ENCODE measurements at regions not wholly inside any gene's neighbourhood (a gene's known extent, or its start where the extent isn't known, plus 50 kb on each side); places are given as distances from the start of the nearest gene placed in this dataset.

- DNase-seq (ENCODE audit: low read depth) = no peak
- H3K4me3 ChIP-seq (ENCODE audit: low read depth, low read length) = no peak overlapping the region
- TF ChIP-seq CTCF (IDR thresholded peaks at IDR 0.05; ENCODE audit: insufficient read depth, low read length) = no peak
Measured at GRCh38 chr4:24287096-24287495, 297.3 kb downstream of the DHX15 start.

- no peak overlapping the region for H3K4me3 ChIP-seq (ENCODE audit: low read depth, low read length)
- DNase-seq (ENCODE audit: low read depth) = no peak
- TF ChIP-seq CTCF (IDR thresholded peaks at IDR 0.05; ENCODE audit: insufficient read depth, low read length) = no peak
Measured at GRCh38 chr4:24285759-24286158, 298.6 kb downstream of the DHX15 start.

- no peak for DNase-seq (ENCODE audit: low read depth)
Measured at GRCh38 chr4:24282446-24282845, 301.9 kb downstream of the DHX15 start.

GRCh38 chr4:24279911-24280375 lies 304.4 kb downstream of the DHX15 start:
- no peak overlapping the region for H3K4me3 ChIP-seq (ENCODE audit: low read depth, low read length)
- TF ChIP-seq CTCF (IDR thresholded peaks at IDR 0.05; ENCODE audit: insufficient read depth, low read length) = no peak

More at GRCh38 chr4:24282446-24282845, 301.9 kb downstream of the DHX15 start:
- H3K4me3 ChIP-seq (ENCODE audit: low read depth, low read length) = no peak overlapping the region
- TF ChIP-seq CTCF (IDR thresholded peaks at IDR 0.05; ENCODE audit: insufficient read depth, low read length) = no peak

GRCh38 chr4:24279469-24279868 lies 304.9 kb downstream of the DHX15 start:
- no peak overlapping the region for H3K4me3 ChIP-seq (ENCODE audit: low read depth, low read length)
- no peak for TF ChIP-seq CTCF (IDR thresholded peaks at IDR 0.05; ENCODE audit: insufficient read depth, low read length)
- no peak for DNase-seq (ENCODE audit: low read depth)

More at GRCh38 chr4:24279911-24280375, 304.4 kb downstream of the DHX15 start:
- DNase-seq (ENCODE audit: low read depth) = no peak

- no peak for DNase-seq (ENCODE audit: low read depth)
- no peak overlapping the region for H3K4me3 ChIP-seq (ENCODE audit: low read depth, low read length)
- TF ChIP-seq CTCF (IDR thresholded peaks at IDR 0.05; ENCODE audit: insufficient read depth, low read length) = no peak
Measured at GRCh38 chr4:24278693-24279092, 305.7 kb downstream of the DHX15 start.

- H3K4me3 ChIP-seq (ENCODE audit: low read depth, low read length) = no peak overlapping the region
- TF ChIP-seq CTCF (IDR thresholded peaks at IDR 0.05; ENCODE audit: insufficient read depth, low read length) = no peak
- peak; percentile 54 for DNase-seq (ENCODE audit: low read depth)
Measured at GRCh38 chr4:24274381-24274941, 309.9 kb downstream of the DHX15 start.

Measured in fibroblast of the aortic adventitia (primary cell).